SK-MEL-5 (cell line): ENCODE measurements at regions not wholly inside any gene's neighbourhood (a gene's known extent, or its start where the extent isn't known, plus 50 kb on each side); places are given as distances from the start of the nearest gene placed in this dataset.

Experiments
- DNase-seq: peaks from one replicate; pipeline ENCODE4 v3.0.0-alpha.2; 2016; ENCODE audit warnings: low read depth, low spot score
- in situ Hi-C: cut with HindIII; loops from 2 replicates; pipeline ENCODE4 v1.10.0; 2016; ENCODE audit warnings: low sequenced_read_pairs, high pct_unique_total_duplicates, low pct_unique_long_range_greater_than_20kb

DNA sequence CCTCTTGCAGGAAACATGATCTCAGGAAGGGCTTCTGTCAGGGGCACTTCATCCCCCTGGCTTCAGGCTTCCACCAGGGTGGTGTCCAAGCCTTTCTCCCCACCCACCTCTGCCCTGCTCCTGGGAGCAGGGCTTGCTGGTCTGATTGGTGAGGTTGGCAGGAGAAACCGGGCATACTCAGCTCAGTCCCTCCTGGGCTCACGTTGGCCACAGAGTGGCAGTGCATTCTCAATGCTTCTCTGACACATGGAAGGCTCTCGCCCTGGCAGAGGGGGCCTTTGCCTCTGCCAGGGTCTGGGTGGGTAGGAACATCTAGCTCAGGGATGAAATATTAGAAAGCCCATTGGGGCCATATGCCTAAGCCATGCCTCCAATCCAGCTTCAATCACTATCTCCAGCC is 142.8 kb downstream of the AXIN2 start:
- peak; percentile 48 for DNase-seq
- in situ Hi-C loops: no loop called here

DNA sequence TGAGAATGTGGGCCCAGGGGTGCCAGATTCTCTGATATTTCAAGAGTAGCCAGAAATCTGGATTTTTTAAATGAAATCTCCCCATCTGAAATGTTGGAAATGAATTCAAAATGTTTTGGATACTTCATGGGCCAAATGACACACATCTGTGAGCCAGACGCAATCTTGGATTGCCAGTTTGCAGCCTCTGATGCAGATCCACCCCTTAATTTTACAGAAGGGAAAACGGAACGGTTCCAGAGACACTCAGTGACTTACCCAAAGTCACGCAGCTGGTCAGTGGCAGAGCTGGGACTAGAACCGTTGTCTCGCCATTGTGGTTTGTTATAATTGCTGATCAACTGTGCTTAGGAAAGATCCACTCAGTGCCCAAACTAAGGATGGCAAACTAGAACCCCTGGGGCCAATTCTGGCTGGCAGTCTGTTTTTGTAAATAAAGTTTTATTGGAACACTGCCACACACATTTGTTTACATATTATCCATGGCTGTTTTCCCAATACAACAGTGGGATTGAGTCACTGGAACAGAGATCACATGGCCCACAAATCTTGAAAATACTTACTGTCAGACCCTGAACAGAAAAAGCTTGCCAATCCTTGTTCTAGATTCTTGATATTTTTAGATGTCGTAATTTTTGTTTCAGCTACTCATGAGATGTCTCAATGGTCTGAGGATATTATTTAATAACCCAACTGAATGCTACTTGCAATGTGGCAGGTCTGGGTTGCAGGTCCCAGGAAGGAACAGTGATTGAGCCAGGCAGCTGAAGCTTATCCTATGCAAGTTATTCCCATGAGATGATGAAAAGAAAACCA is 143.8 kb downstream of the AXIN2 start:
- no peak for DNase-seq
- in situ Hi-C loops: no loop called here

DNA sequence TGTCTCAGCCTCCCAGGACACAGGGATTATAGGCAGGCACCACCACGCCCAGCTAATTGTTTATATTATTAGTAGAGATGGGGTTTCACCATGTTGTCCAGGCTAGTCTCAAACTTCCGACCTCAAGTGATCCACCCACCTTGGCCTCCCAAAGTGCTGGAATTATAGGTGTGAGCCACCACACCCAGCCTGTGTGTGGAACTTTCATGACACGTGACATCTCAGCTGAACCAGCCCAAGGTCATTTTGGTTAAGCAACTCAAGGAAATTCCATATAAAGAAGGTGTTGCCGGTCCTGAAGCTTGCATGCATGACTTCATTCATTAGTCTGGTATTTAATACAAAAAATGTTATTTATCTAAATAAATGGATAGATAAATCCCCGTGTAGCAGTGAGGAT is 145.5 kb downstream of the AXIN2 start:
- DNase-seq: no peak
- in situ Hi-C loops: no loop called here

DNA sequence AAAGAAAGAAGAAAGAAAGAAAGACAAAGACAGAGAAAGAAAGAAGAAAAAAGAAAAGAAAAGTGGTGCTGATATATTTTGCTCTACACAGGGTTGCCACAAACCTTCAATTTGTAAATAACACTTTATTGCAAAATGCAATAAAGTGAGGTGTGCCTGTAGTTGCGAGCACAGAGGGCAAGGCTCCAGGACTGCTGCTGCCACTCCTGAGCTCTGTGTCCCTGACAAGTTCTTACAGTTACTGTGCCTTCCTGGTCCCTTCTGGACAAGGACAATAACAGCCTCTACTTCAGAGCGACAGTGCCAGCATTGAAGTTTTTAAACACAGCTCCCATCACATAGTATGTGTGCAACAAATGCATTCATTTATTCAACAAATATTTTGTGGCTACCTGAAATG is 148.1 kb downstream of the AXIN2 start:
- in situ Hi-C loops: no loop called here
- DNase-seq: no peak

DNA sequence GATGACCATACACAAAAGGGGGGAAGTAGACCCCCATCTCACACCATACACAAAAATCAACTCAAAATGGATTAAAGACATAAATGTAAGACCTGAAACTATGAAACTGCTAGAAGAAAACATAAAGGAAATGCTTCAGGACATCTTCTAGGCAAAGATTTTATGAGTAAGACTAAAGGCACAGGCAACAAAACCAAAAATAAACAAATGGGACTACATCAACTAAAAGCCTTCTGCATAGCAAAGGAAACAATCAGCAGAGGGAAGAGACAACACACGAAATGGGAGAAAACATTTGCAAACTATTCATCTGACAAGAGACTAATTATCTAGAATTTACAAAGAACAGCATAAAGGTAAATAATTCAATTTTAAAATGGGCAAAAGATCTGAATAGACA is 152.1 kb downstream of the AXIN2 start:
- no peak for DNase-seq
- in situ Hi-C loops: no loop called here

DNA sequence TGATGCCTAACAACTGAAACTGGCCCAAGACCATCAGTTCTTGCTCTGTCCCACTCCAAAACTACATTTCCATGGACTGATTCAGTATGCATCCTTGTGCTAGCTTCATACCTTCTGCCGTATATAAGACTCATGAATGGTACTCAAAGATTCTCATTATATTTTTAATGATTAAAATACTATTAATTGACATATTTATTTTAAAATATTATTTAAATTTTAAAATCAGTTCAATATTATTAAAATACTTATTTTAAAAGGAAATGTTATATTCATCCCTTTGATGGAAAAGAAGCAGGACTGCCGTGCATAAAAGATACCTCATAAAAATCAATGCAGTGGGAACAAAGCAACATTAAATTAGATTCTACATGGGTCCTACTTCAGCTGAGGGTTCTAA is 153.4 kb downstream of the AXIN2 start:
- in situ Hi-C loops: no loop called here
- DNase-seq: no peak

DNA sequence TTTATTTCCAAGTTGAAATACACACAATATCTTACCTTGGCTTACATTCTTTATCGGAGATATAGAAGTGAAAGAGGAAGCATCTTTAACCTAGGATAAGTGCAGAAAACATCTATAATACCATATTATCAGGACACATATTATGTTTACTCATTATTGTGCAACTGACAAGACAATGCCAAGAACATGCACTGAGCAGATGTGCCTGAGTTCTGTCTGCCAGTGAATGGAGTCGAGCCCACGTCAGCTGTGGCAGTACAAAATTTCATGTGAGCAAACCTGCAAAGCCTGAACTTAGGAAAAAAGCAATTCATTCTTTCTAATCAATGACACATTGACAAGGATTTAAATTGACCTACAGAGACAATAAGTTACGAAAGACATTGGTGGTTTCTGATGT is 154.4 kb downstream of the AXIN2 start:
- DNase-seq: no peak
- in situ Hi-C loops: no loop called here

DNA sequence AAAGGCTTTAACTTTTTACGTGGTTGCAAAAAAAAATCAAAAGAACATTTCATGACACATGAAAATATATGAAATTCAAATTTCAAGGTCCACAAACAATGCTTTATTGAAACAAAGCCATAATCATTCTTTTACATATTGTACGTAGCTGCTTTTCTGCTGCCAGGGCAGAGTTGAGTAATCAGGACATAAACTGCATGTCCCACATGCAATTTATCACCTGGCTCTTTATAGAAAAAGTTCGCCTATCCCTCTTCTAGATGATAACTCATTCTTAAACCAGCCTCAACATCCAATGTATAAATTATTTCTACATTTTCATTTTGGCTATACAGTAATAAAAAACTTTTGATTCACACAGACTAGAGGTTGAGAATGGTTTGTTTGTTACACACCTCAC is 154.9 kb downstream of the AXIN2 start:
- DNase-seq: no peak
- in situ Hi-C loops: no loop called here

DNA sequence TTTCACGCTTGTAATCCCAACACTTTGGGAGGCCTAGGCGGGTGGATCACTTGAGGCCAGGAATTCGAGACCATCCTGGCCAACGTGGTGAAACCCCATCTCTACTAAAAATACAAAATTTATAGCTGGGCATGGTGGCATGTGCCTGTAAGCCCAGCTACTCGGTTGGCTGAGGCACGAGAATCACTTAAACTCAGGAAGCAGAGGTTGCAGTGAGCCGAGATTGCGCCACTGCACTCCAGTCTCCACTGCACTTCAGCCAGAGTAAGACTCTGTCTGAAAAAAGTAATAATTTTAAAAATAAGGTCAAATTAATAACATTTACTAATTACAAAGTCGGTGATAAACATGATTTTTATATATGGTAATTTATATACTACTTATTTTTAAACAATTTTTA is 155.9 kb downstream of the AXIN2 start:
- no peak for DNase-seq
- in situ Hi-C loops: no loop called here

DNA sequence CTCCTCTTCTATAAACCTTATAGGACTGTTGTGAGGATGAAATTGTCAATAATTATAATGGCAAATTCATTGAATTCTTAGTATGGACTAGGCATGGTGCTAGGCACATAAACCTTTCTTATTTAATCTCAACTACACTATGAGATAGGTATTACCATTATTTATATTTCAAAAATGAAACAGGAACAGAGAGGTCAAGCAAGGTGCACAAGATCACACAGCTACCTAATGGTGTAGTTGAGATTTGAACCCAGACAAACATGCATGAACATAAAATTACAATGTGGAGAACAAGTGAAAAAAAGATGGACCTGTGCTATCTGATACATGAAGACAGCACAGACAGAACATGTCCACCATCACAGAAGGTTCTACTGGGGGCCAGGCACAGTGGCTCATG is 156.7 kb downstream of the AXIN2 start:
- DNase-seq: no peak
- in situ Hi-C loops: no loop called here

DNA sequence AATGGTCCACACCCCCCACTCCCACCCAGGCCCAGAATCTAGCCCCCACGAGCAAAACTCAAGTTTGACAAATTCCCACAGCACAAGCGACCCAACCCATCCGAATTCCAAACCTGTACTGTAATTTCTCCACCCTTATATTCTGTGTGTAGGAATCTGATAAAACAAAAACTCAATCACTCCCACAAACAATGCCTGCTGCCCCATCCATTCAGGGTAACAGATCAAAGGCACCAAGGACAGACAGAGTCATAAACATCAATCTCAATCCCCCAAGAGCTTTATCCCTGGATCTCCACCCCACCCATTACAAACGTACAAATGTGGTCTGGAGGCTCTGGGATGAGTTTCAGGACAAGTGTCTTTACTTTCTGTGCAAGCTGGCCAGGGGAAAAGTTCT is 157.8 kb downstream of the AXIN2 start:
- no peak for DNase-seq
- in situ Hi-C loops: no loop called here

DNA sequence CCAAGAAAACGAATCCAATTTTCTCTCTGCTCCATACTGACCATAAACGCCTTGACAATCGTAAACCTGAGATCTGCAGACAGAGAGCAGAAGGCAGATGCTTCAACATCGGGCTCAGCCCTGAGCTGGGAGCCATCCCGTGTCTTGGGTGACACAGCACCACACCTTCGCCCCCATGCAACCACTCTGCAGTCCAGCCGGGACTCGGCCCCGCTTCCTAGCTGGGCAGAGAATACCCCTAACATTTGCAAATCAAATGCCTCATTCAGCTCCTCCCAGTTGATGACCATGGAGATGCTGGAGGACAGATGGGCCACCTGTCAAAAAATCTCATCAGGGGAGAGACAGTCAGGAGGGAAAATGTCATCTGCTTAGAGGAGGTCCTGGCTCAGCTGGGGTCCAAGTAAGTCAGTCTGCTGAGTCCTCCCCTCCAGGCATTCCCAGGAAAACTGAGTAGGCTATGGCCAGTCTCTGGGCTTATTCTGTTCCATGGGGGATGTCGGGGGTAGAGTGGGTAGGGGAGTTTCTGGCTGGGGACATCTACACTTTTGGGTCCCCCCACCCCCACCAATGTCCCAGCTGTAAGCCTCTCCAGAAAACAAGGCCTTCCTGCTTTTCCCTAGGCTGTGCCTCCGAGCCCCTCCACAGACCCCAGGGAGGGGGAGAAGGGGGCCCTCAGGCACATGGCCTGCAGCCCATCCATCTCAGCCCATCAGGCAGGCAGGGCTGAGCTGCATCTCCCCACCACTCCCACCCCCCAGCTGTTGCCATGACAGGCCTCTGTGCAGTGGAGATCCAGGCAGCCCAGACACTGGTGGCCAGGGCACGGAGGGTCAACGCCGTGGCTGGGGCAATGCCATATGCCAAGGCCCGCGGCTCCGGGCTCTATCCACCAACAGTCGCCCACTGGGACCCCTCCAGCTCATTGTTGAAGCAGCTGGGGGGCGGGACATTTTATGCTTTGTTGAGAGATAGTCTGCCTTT is 158.6 kb downstream of the AXIN2 start:
- no peak for DNase-seq
- in situ Hi-C loops: no loop called here

DNA sequence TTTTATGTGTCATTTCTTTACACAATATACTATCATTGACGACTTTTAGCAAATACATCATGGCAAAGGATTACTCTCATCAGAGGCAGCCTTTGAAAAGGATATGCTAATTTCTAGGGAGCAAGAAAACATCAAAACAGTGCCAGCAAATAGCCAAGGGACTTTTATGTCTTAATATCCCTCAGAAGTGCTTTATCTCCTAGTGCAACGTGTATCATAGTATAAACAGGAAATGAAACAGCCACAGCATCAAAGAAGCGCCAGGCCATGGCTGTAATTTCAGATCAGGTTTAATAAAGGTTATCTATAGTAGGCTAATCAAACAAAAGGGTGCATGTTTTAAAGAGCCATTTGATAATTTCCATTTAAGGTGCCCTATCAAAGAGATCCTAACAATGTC is 159.9 kb downstream of the AXIN2 start:
- no peak for DNase-seq
- in situ Hi-C loops: no loop called here

DNA sequence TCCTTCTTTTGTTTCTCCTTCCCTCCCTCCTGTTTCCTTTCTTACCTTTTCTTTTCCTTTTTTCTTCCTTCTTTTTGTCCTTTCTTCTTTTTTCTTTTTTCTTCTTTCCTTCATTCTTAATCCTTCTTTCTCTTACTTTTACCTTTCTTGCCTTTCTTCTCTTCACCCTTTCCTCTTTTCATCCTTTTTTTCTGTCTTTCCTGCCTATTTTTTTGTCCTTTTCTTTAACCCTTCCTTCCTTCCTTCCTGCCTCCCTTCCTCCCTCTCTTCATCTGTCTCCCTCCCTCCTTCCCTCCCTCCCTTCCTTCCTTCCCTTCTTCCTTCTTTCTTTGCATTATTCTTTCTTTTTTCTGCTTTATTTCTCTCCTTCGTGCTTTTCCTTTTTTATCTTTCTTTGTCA is 160.7 kb downstream of the AXIN2 start:
- in situ Hi-C loops: no loop called here
- no peak for DNase-seq

DNA sequence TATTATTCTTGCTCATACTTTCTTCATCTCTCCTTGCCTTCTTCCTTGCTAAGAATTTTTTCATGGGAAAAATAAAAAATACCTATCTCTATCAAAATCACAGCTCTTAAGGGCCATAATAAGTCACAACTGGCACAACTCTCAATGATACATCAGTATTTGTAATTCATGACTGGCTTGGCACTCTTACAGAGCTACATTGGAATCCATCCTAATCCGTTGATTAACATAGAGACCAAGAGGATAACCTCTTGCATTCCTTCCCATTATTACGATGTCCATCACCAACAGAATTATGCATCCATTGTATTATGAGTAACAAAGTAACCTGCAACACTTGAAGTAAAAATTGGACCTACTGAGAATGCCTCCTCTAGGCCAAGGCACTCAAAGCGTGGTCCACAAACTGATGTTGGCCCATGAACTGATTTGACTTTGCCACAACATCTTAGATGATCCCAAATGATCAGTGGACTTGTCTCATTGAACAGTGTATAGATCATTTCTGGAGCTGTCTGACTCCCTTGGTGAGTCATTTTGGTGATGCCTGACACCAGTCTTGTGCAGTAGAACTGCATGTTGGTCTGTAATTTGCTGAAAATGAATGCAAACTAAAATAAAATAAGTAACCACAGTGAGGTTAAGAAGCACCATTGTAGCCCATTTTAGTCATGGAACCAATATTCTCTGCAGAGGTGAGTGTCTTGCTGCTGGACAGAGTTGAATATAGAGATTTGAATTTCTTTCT is 163.2 kb downstream of the AXIN2 start:
- in situ Hi-C loops: no loop called here
- DNase-seq: no peak

DNA sequence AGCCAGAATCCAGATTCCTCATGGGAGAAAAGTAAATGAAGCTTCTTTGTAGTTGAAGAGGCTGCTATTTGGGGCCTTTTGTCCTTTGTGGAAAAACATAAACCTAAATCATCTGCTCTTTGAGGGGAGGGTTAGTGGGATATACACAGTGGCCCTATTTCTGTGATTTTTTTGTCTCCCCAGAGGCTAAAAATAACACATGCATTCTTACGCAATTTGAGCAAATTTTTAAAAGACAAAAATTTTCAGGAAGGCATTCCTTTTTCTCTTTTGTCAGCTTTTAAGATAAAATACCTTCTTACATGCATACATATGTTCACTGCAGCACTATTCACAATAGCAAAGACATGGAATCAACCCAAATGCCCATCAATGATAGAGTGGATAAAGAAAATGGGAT is 165.5 kb downstream of the AXIN2 start:
- no peak for DNase-seq
- in situ Hi-C loops: no loop called here

DNA sequence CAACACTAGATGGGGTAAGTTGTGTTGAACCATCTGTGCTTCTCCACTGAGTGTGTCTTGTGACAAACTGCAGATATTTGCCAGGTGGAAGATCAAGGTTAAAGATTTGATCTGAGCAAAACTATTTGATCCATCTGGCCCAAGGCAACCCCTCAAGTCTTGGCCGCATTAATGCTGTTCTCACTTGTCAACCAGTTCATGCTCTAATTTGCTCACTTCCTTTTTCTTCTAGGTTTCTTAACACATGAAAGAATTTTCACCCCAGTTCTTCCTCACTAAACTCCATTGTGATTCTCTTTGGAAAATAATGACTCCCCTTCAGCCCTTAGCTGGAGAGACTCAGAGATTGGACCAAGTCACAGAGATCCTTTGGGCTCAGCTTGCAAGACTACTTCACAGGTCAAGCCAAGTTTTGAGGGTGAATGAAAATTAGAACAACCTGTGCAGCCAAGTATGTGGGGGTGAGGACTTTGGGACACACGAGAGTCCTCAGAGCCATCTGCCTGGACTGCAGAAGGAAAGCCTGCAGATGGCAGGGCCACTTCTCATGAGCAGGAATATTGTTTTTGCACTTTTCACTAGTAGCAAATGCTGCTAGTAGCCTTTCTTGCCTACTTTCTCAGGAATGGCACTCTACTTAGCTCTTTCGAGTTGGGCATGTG is 166.5 kb downstream of the AXIN2 start:
- DNase-seq: peak; percentile 29
- in situ Hi-C loops: no loop called here

DNA sequence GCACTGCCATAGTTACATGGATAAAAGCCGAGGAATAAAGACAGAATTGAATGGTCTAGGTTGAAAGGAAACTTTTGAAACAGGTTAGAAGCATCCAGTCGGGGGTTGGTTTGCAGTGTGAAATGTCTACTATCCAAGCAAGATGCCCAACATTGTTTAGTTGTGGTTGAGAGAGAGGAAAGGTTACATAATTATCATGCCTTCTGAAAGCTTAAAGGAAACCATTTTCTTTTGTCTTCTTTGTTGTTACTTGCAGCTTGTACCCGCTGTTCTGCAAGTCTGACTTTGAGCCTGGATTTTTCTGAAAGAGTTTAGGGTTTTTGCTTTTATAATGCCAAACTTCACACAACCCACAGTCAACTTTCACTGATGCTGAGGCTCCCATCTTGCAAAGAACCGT is 167.9 kb downstream of the AXIN2 start:
- DNase-seq: no peak
- in situ Hi-C loops: no loop called here
